HCT116 (cell line): ENCODE measurements at regions not wholly inside any gene's neighbourhood (a gene's known extent, or its start where the extent isn't known, plus 50 kb on each side); places are given as distances from the start of the nearest gene placed in this dataset.

ENCODE experiments used
- ATAC-seq: fragments of 200-7000 bp; cut with Tn5 transposase; 2 replicates; pipeline ENCODE4 v1.9.1; 2020; ENCODE audit warnings: mild to moderate bottlenecking, moderate library complexity
- BruUV-seq: library from RNA; stranded (reverse); fragments of 400-500 nt; replicated peaks from 2 replicates; lab custom pipeline; 2021; lab: Mats Ljungman, UMichigan
- CTCF ChIA-PET: fragments of 300-600 bp; sonication (Branson Sonifier 250); formaldehyde crosslinking; loops from one replicate; lab custom pipeline; 2021; ENCODE audit warnings: antibody characterized with exemption; lab: Charles Lee
- POLR2A ChIA-PET: fragments of 300-600, 350-600 bp; sonication (Branson Sonifier 250); formaldehyde crosslinking; loops from one replicate; lab custom pipeline; 2021; ENCODE audit warnings: antibody characterized with exemption; lab: Charles Lee
- RAD21 ChIA-PET, 2 experiments: fragments of 300-600 bp; sonication (Branson Sonifier 250); formaldehyde crosslinking; loops; one replicate each; lab custom pipeline; 2023; ENCODE audit warnings: low total read pairs in 2 of 2; ENCODE audit not compliant: uncharacterized antibody in 2 of 2, unreplicated experiment in 2 of 2, low non-redundant PET in 1 of 2; lab: Charles Lee
- DNase-seq: peaks from one replicate; pipeline ENCODE4 v3.0.0-alpha.2; 2010; ENCODE audit warnings: low read depth, low spot score
- H2AFZ ChIP-seq: fragments of 200-600 bp; shearing (Covaris generic), sonication (generic); 2 replicates; pipeline ENCODE4 v1.6.1; 2017; ENCODE audit warnings: low read depth, mixed run types, mixed read lengths, antibody characterized with exemption, low read length; ENCODE audit not compliant: poor library complexity, severe bottlenecking
- H3K27ac ChIP-seq: 2 replicates; pipeline ENCODE4 v1.5.1; 2012; ENCODE audit warnings: low read depth, low read length
- H3K27me3 ChIP-seq: fragments of 200-600 bp; sonication (generic); 2 replicates; pipeline ENCODE4 v1.6.1; 2016; ENCODE audit warnings: mixed run types, low read length, mixed read lengths; ENCODE audit not compliant: insufficient read depth
- H3K36me3 ChIP-seq, 2 experiments: fragments of 200-500 bp in 1 of 2; fragments of 200-600 bp in 1 of 2; sonication (Bioruptor generic) in 1 of 2; sonication (generic) in 1 of 2; 2 replicates each; pipeline versions ENCODE4 v1.5.1 to v1.6.1; 2014 to 2016; ENCODE audit warnings: low read length in 2 of 2, inconsistent platforms in 1 of 2, mixed read lengths in 1 of 2, mixed run types in 1 of 2; ENCODE audit not compliant: insufficient read depth in 2 of 2, control insufficient read depth in 1 of 2
- H3K4me1 ChIP-seq, 2 experiments: fragments of 200-600 bp in 1 of 2; sonication (generic) in 1 of 2; 2 replicates each; pipeline versions ENCODE4 v1.5.1 to v1.6.1; 2012 to 2017; ENCODE audit warnings: low read length in 2 of 2, inconsistent platforms in 1 of 2, mild to moderate bottlenecking in 1 of 2, mixed read lengths in 1 of 2, mixed run types in 1 of 2, moderate library complexity in 1 of 2; ENCODE audit not compliant: insufficient read depth in 2 of 2, control insufficient read depth in 1 of 2
- H3K4me2 ChIP-seq: fragments of 200-600 bp; sonication (generic); 2 replicates; pipeline ENCODE4 v1.6.1; 2017; ENCODE audit warnings: mixed run types, low read length, mixed read lengths
- H3K4me3 ChIP-seq, 2 experiments: fragments of 200-600 bp in 1 of 2; sonication (generic) in 1 of 2; replicated peaks in 1 of 2; 2 replicates each; pipeline ENCODE4 v1.5.1; 2011 to 2016; ENCODE audit warnings: low read length in 2 of 2, control low read depth in 1 of 2, low read depth in 1 of 2, mild to moderate bottlenecking in 1 of 2, mixed read lengths in 1 of 2, mixed run types in 1 of 2
- H3K79me2 ChIP-seq: fragments of 200-600 bp; sonication (generic); 2 replicates; pipeline ENCODE4 v1.6.1; 2017; ENCODE audit warnings: mild to moderate bottlenecking, mixed run types, low read length, moderate library complexity, mixed read lengths; ENCODE audit not compliant: insufficient read depth
- H3K9ac ChIP-seq: fragments of 200-600 bp; sonication (generic); 2 replicates; pipeline ENCODE4 v1.6.1; 2016; ENCODE audit warnings: low read length, mixed read lengths
- H3K9me2 ChIP-seq: fragments of 200-600 bp; sonication (generic), shearing (Covaris generic); 2 replicates; pipeline ENCODE4 v1.6.1; 2017; ENCODE audit warnings: mixed run types, mild to moderate bottlenecking, moderate library complexity; ENCODE audit not compliant: insufficient read depth
- H3K9me3 ChIP-seq, 2 experiments: fragments of 200-500 bp in 1 of 2; fragments of 200-600 bp in 1 of 2; sonication (Bioruptor generic) in 1 of 2; sonication (generic) in 1 of 2; 2 replicates each; pipeline ENCODE4 v1.6.1; 2014 to 2017; ENCODE audit warnings: low read length in 2 of 2, mixed read lengths in 2 of 2, inconsistent platforms in 1 of 2, low read depth in 1 of 2, mild to moderate bottlenecking in 1 of 2, mixed run types in 1 of 2, moderate library complexity in 1 of 2; ENCODE audit not compliant: control insufficient read depth in 1 of 2, insufficient read depth in 1 of 2
- H4K20me1 ChIP-seq: fragments of 200-600 bp; sonication (generic), shearing (Covaris generic); 2 replicates; pipeline ENCODE4 v1.6.1; 2017; ENCODE audit warnings: mixed run types, mild to moderate bottlenecking, moderate library complexity; ENCODE audit not compliant: insufficient read depth
- ATF3 ChIP-seq: IDR thresholded peaks from 2 replicates; pipeline ENCODE4 v1.6.1; 2012
- CBX3 ChIP-seq: IDR thresholded peaks from 2 replicates; pipeline ENCODE4 v1.6.1; 2012; ENCODE audit warnings: low read depth
- CEBPB ChIP-seq: IDR thresholded peaks from 2 replicates; pipeline ENCODE4 v1.6.1; 2012; ENCODE audit warnings: low read depth
- CTCF ChIP-seq, 3 experiments: fragments of 200-600 bp in 1 of 3; sonication (generic) in 1 of 3; IDR thresholded peaks in 2 of 3; conservative IDR thresholded peaks in 1 of 3; 2 replicates each; pipeline ENCODE4 v1.5.1; 2012 to 2017; ENCODE audit warnings: low read depth in 2 of 3, low read length in 2 of 3, antibody characterized with exemption in 1 of 3, borderline replicate concordance in 1 of 3, control low read depth in 1 of 3, mild to moderate bottlenecking in 1 of 3, mixed read lengths in 1 of 3, mixed run types in 1 of 3, moderate library complexity in 1 of 3; ENCODE audit not compliant: insufficient read depth in 1 of 3
- EGR1 ChIP-seq: IDR thresholded peaks from 2 replicates; pipeline ENCODE4 v1.6.1; 2012; ENCODE audit warnings: low read depth
- ELF1 ChIP-seq: IDR thresholded peaks from 2 replicates; pipeline ENCODE4 v1.6.1; 2012; ENCODE audit warnings: low read depth, borderline replicate concordance
- EZH2 ChIP-seq: fragments of 200-600 bp; sonication (generic); IDR thresholded peaks from 2 replicates; pipeline ENCODE4 v1.6.1; 2017; ENCODE audit warnings: antibody characterized with exemption, mixed run types
- EZH2phosphoT487 ChIP-seq: fragments of 200-600 bp; IDR thresholded peaks from 2 replicates; pipeline ENCODE4 v1.6.1; 2018; ENCODE audit warnings: antibody characterized with exemption, borderline replicate concordance
- JUND ChIP-seq: IDR thresholded peaks from 2 replicates; pipeline ENCODE4 v1.6.1; 2012
- MAX ChIP-seq: IDR thresholded peaks from 2 replicates; pipeline ENCODE4 v1.6.1; 2012
- POLR2A ChIP-seq: IDR thresholded peaks from 2 replicates; pipeline ENCODE4 v1.7.0; 2011; ENCODE audit warnings: borderline replicate concordance; ENCODE audit not compliant: insufficient read depth, insufficient read length; ENCODE audit errors: extremely low read depth
- POLR2AphosphoS5 ChIP-seq: IDR thresholded peaks from 2 replicates; pipeline ENCODE4 v1.6.1; 2011; ENCODE audit warnings: mild to moderate bottlenecking, low read depth, low read length, moderate library complexity
- RAD21 ChIP-seq: IDR thresholded peaks from 2 replicates; pipeline ENCODE4 v1.6.1; 2012; ENCODE audit warnings: low read depth, mild to moderate bottlenecking
- REST ChIP-seq: IDR thresholded peaks from 2 replicates; pipeline ENCODE4 v1.6.1; 2012; ENCODE audit warnings: low read depth
- SRF ChIP-seq: IDR thresholded peaks from 2 replicates; pipeline ENCODE4 v1.6.1; 2012; ENCODE audit warnings: low read depth
- TCF7L2 ChIP-seq: IDR thresholded peaks from 2 replicates; pipeline ENCODE4 v1.7.0; 2011; ENCODE audit warnings: borderline replicate concordance, inconsistent platforms; ENCODE audit not compliant: insufficient read depth, insufficient read length; ENCODE audit errors: extremely low read depth
- YY1 ChIP-seq: IDR thresholded peaks from 2 replicates; pipeline ENCODE4 v1.6.1; 2011; ENCODE audit warnings: low read length, low read depth, moderate library complexity, mild to moderate bottlenecking; ENCODE audit not compliant: insufficient replicate concordance; ENCODE audit errors: extremely low read depth
- ZBTB33 ChIP-seq: IDR thresholded peaks from 2 replicates; pipeline ENCODE4 v1.6.1; 2011; ENCODE audit warnings: mild to moderate bottlenecking, low read length, moderate library complexity; ENCODE audit not compliant: insufficient replicate concordance; ENCODE audit errors: extremely low read depth
- ZNF274 ChIP-seq: fragments of 200-500 bp; sonication (Bioruptor generic); IDR thresholded peaks from 2 replicates; pipeline ENCODE4 v1.6.1; 2014; ENCODE audit warnings: mild to moderate bottlenecking, low read depth, low read length, inconsistent platforms
- intact Hi-C: fragments of 100-400 bp; cut with micrococcal nuclease; formaldehyde crosslinking; loops from 2 replicates; pipeline ENCODE4 v1.10.0; 2022

- Histone ChIP-seq H3K9me3 (no peaks in the 10 kb centered on the region), H3K4me2 (no peak overlapping the region), H3K9me2 (no peaks in the 10 kb centered on the region), H3K9ac (no peak overlapping the region), H3K27me3 (no peaks in the 10 kb centered on the region; the same call in 1 of the 2 replicates), H3K79me2 (no peaks in the 10 kb centered on the region), H2AFZ (no peak overlapping the region), H4K20me1 (no peaks in the 10 kb centered on the region), H3K36me3 (no peaks in the 10 kb centered on the region), H3K4me3 (no peak overlapping the region), H3K4me1 (no peaks in the 10 kb centered on the region), H3K27ac (no peak overlapping the region)
- ChIA-PET CTCF (no interaction called here), RAD21 (no interaction called here), POLR2A (no interaction called here)
- TF ChIP-seq SRF (no peak), EZH2phosphoT487 (no peak), TCF7L2 (no peak), ELF1 (no peak), CEBPB (no peak), EGR1 (no peak), RAD21 (no peak), MAX (no peak), POLR2A (no peak), YY1 (no peak), EZH2 (no peak), CBX3 (no peak), JUND (no peak), CTCF (IDR thresholded peaks at IDR 0.05 in 2 of 3, conservative IDR thresholded peaks at IDR 0.05 in 1 of 3; ENCODE audit: borderline replicate concordance in 1 of 3, insufficient read depth in 1 of 3, low read depth in 2 of 3, low read length in 2 of 3) (no peak), ZNF274 (no peak), ATF3 (no peak), ZBTB33 (no peak), POLR2AphosphoS5 (no peak), REST (no peak)
- no TSS peak for BruUV-seq
- intact Hi-C loops = no loop called here
- ATAC-seq (no peak), DNase-seq (no peak)
These were observed 68.6 kb upstream of the FGF14 start for GRCh38 chr13:102470283-102470917.
